A673 (cell line): ENCODE measurements at regions not wholly inside any gene's neighbourhood (a gene's known extent, or its start where the extent isn't known, plus 50 kb on each side); places are given as distances from the start of the nearest gene placed in this dataset.

ENCODE experiments used
- CTCF ChIP-seq: fragments of 300-800, 200-600 bp; sonication (generic); conservative IDR thresholded peaks from 2 replicates; pipeline ENCODE4 v1.5.1; 2017; ENCODE audit warnings: low read depth, mild to moderate bottlenecking, antibody characterized with exemption, low read length, moderate library complexity, mixed read lengths
- EZH2 ChIP-seq: fragments of 200-600 bp; sonication (generic); IDR thresholded peaks from 2 replicates; pipeline ENCODE4 v1.6.1; 2017; ENCODE audit warnings: borderline replicate concordance, low read depth, mild to moderate bottlenecking, mixed read lengths, antibody characterized with exemption, low read length; ENCODE audit not compliant: poor library complexity, severe bottlenecking

GRCh38 chr12:37565112-37565511, 751.5 kb upstream of the ALG10B start:
- TF ChIP-seq CTCF = no peak
- no peak for TF ChIP-seq EZH2
